ENCODE measurements at regions not wholly inside any gene's neighbourhood (a gene's known extent, or its start where the extent isn't known, plus 50 kb on each side); places are given as distances from the start of the nearest gene placed in this dataset.

GRCh38 chr2:217183471-217183870 is 323.6 kb upstream of the TNP1 start:
- DNase-seq: no peak

DNA sequence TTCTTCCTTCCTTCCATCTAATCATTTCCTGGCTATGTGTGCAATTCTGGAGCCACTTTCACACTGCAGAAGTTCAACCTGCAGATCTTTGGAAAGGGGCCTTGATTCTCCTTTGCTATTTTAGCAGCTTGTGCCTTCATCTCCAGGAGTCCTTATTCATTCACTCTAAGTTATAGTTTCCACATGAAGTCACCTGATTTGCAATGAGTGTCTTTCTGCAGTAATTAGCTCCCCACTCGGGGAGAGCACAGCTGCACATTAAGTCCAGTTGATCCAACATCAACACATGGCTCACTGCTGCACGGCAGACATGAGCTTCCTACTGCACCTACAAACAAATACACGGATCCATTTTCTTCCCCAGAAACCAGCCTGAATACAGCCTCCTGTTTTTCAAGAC is 323.1 kb upstream of the TNP1 start:
- DNase-seq: no peak

DNA sequence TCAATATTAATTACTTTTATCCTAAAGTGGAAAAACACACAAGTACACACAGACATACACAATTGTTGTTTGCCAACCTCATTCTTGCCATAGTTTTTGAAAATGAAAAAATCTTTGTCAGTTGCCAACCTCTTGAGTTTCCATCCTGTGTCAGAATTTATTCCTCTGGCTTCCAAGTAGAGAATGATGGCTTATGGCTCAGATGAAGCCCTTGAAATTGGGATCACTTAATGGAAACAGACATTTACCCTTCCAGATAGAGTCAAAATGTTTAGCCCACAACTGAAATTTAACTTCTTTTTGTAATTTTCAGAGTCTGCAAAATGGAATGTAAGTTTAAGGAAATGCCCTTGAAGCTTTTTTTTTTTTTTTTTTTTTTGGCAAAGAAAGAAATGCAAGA is 321.6 kb upstream of the TNP1 start:
- DNase-seq: no peak

- DNase-seq: no peak
Observed at GRCh38 chr2:217179854-217180253, 320.0 kb upstream of the TNP1 start.

DNA sequence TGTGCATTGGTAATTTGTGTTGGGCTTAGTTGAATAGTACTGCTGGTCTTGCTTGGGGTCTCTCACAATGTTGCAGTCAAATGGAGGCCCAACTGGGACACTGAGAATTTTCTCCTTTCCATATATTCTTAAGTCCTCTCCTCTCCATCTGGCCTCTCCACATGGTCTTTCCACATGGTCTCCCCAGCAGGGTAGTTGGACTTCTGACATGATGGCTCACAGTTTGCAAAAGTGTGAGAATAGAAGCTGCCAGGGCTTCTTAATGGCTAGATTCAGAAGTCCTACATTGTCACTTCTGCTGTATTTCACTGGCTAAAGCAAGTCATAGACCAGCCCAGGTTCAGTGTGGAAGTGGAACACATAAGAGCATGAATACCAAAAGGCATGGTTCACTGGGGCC is 318.5 kb upstream of the TNP1 start:
- no peak for DNase-seq

GRCh38 chr2:217177720-217178119 is 317.9 kb upstream of the TNP1 start:
- DNase-seq: no peak

DNA sequence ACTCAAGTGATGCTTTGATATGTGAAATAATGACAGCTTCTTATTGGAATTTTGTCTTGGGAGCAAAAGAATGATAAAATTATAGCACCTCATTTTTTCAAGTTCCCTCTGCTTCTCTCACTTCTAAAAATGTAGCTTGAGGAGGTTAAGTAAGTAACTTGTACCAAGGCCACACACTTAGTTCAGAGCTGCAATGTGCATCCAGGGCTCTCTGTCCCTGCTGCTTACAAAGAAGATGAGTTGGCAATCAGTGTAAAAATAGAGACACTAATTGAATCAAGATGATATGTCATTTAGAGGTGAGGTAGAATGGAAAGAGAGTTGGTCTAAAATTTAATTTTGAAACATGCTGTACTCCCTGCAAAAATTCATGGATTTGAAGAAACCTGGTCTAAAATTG is 312.0 kb upstream of the TNP1 start:
- no peak for DNase-seq

DNA sequence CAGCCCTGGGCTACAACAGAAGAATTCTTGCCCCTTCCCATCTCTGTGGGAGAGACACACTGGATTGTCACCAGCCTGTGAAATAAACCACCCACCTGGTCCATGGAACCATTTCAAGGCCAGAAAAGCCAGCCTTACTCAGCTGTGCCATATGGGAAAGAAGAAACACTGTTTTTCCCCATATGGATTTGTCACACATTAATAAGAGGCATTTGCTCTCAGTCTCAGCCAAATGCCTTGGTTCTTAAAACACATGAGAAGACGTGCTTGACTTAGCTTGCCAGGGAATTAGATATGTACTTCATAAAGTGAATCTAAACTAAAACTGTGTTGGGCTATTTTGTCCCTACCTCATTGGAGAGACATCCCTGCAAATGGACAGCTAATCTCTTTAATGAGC is 308.6 kb upstream of the TNP1 start:
- DNase-seq: no peak

DNA sequence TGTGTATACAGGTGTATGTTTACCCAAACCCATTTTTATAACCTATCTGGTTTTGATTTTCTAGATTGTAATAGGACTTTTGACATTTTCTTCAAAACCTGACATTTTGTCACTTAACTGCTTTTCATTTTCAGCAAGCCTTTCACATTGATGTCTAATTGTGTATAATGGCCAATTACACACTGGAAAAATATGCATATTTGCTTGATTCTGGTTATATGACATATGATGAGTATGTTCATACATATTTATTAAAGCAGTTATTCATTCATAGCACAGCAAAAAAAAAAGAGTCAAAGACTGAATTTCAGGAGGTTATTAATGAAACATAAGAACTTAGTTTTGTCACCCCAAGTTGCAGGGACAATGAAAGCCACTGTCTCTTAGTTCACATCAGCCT is 307.7 kb upstream of the TNP1 start:
- DNase-seq: no peak

GRCh38 chr2:217166241-217166850 is 306.5 kb upstream of the TNP1 start:
- DNase-seq: no peak

DNA sequence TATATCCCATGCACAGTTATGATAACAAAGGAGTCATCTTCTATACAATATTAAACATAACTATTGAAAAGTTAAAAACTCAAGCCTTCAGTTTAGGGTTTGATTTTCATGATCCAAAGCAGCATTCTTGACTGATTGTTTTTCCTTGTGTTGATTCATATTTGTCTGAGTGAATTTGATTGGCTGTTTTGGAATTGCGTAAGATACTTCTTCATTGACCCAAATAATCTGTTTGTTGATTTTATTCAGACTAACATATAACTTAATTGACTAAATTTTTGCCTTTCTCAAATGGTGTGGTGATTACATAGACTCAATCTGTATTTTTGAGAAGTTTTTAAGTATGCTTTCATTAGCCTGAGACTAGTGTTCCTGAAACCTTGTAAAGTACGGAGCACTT is 305.7 kb upstream of the TNP1 start:
- no peak for DNase-seq

GRCh38 chr2:217163987-217164386 is 304.1 kb upstream of the TNP1 start:
- DNase-seq: no peak

GRCh38 chr2:217162533-217162932 is 302.7 kb upstream of the TNP1 start:
- peak; percentile 18 for DNase-seq

DNA sequence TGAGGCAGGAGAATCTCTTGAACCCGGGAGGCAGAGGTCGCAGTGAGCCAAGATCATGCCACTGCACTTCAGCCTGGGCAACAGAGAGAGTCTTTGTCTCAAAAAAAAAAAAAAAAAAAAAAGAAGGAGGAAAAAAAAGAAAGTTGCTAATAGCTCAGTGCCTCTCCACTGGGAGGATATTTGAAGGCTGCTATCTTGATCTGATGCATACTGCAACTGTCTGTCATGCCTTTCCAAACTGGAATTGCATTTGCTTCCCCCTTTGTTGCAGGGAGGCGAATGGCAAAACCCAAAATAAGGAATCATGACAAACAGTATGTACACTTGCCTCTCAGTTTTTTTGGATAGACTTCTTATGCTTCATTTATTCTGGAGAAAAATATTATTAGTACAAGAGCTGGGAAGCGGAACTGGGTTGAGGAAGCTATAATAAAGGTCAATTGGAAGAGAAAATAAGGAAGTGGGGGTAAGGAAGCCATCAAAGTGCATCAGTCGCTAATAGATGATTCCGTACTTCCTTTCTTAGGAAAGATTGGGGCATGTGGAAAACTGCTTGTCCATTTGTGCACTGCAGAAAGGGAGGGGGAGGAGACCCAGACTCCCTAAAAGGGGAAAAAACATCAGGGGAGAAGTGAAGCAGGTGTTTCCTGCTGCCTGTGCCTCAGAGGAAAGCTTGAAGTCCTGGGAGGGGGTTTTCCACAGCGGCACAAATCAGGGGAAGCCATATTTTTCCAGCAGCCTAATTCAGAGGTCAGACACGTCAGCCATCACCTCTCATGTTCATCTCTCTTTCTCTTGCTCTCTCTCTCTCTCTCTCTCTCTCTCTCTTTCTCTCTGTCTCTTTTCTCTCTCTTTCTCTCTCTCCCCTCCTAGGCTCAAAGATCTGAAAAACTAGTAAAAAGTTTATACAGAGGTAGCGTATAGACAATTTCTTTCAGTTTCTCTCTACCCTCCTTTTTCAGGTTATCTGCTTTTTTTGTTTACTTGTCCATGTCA is 301.4 kb upstream of the TNP1 start:
- no peak for DNase-seq

DNA sequence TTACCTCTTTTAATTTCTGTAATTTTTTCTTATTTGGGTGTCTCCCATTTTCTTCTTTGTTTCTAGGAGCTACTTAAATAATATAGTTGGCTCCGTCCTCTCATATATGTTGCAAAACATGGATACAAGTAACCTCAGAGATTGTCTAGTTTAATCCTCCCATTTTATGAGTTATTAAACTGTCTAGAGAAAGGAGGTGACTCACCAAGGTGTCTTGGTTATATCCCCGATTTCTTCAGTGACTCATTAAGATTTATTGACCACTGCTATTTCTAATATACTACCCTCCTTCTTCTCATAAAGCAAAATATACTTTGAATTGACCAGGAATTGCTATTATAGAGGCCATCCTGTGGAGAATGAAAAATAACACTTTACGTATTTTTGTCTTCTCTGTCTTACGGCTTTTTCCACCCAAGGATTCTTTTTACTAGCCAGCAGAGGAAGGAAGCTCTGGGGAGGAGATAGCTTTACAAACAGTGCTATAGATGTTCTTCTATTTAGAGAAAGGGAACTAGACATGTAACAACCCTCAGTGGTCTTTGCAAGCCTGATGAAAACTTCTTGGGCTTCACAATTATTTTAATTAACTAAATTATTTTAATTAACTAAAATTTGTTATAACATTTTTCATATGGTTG is 300.4 kb upstream of the TNP1 start:
- DNase-seq: no peak

DNA sequence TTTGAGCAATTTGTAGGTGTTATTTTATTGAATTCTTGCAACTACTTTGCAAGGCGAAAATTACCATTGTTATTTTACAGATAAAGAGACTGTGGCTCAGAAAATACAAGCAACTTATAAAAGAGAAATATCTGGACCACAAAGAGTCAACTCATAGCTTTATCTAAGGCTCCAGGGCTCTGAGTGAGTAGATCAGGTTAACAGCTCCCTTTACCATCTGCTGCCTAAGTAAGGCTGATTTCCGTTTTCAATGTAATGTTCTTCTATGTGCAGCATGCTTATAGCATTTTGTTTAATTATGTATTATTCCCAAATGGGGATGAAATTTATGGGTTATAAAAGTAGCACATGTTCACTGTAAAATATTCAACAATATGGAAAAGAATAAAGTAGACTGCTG is 299.1 kb upstream of the TNP1 start:
- DNase-seq: no peak

GRCh38 chr2:217157581-217157980 is 297.7 kb upstream of the TNP1 start:
- no peak for DNase-seq

GRCh38 chr2:217156801-217157200 is 296.9 kb upstream of the TNP1 start:
- DNase-seq: no peak

DNA sequence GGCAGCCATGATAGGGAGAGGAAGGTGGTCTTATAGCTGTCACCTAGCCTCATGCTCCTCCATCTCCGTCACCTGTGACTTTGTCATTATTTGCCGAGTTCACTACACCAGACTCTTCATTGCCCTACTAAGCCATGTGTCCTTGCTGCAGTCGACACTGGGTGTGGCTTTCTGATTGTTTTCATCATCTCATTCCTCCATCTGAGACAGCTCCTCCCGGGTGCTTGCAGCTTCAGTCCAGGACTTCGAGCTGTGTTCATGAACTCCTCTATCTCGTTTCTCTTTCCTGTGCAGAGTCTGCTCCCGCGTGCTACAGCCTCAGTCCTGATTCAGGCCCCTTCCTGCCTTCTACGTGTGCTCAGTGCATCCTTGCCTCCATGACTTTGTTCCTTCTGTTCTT is 295.1 kb upstream of the TNP1 start:
- no peak for DNase-seq

DNA sequence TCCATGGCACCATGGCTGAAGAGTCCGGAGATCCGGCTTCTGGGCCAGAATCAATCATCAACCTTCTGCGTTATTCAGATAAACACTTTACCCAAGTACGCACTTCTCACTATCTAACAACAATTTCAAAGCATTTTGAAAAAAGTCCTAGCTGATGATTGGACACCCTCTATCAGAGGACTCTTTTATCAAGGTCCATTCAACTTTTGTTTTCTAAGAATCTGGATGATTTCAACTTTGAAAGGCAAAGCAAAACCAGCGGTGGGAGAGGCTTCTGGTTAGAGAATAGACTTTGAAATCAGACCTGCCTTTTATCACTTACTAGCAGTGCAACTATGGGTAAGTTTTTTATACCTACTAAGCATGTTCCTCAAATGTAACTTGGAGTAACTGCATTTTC is 293.6 kb upstream of the TNP1 start:
- no peak for DNase-seq

- no peak for DNase-seq
Observed at GRCh38 chr2:217152831-217153230, 293.0 kb upstream of the TNP1 start.

DNA sequence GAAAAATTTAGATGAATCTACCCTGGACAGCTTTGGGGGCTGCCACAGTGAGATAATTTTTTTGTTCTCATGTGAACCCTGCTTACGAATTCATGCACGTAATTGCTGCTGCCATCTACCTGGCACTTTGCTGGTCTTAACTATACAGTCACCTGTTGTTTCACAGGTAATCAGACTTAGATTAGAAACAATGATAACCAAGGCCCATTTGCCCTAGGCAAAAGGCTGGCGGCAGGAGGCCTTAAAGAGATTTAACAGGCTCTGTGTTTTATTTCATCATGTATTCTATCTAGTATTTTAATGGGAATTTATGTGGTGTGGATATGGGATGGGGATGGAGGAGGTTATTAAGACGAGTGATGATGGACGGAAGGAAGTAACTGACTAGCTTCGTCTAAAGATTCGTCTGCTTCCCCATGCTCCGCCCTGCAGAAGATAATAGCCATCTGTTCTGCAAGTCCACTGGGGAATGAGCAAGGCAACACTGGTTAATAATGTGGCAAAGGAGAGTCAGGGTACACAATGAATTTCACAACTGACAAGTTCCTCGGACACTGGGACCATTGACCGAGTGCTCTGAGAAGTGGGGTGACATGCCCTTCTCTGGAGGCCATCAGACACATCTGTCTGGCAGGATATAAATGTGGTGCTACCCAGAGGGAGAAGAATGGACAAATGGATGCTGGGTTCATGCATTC is 291.8 kb upstream of the TNP1 start:
- DNase-seq: no peak

- DNase-seq: no peak
Observed at GRCh38 chr2:217150236-217150635, 290.4 kb upstream of the TNP1 start.
